Hepatocyte (in vitro differentiated cells): ENCODE measurements at regions not wholly inside any gene's neighbourhood (a gene's known extent, or its start where the extent isn't known, plus 50 kb on each side); places are given as distances from the start of the nearest gene placed in this dataset.

Source experiments
- EZH2phosphoT487 ChIP-seq: fragments of 200-600 bp; sonication (generic); IDR thresholded peaks from one replicate; pipeline ENCODE4 v1.6.1; 2018; ENCODE audit warnings: antibody characterized with exemption, mild to moderate bottlenecking, low read depth, moderate library complexity; ENCODE audit not compliant: unreplicated experiment, severe bottlenecking
- TF ChIP-seq, protein P1 (sequence below): fragments of 200-600 bp; sonication (generic); IDR thresholded peaks from 2 replicates; pipeline ENCODE4 v1.5.1; 2016; ENCODE audit warnings: antibody characterized with exemption, mild to moderate bottlenecking; ENCODE audit not compliant: poor library complexity

- TF ChIP-seq, protein P1, sequence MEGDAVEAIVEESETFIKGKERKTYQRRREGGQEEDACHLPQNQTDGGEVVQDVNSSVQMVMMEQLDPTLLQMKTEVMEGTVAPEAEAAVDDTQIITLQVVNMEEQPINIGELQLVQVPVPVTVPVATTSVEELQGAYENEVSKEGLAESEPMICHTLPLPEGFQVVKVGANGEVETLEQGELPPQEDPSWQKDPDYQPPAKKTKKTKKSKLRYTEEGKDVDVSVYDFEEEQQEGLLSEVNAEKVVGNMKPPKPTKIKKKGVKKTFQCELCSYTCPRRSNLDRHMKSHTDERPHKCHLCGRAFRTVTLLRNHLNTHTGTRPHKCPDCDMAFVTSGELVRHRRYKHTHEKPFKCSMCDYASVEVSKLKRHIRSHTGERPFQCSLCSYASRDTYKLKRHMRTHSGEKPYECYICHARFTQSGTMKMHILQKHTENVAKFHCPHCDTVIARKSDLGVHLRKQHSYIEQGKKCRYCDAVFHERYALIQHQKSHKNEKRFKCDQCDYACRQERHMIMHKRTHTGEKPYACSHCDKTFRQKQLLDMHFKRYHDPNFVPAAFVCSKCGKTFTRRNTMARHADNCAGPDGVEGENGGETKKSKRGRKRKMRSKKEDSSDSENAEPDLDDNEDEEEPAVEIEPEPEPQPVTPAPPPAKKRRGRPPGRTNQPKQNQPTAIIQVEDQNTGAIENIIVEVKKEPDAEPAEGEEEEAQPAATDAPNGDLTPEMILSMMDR: no peak
- TF ChIP-seq EZH2phosphoT487: no peak
Observed at GRCh38 chr1:221317537-221317936, 424.4 kb downstream of the DUSP10 start.
